Breast epithelium (tissue), 4 donors: ENCODE measurements at regions not wholly inside any gene's neighbourhood (a gene's known extent, or its start where the extent isn't known, plus 50 kb on each side); places are given as distances from the start of the nearest gene placed in this dataset.
A peak's percentile ranks its signal among the peaks of the same experiment; 100 is the strongest.

ENCODE experiments used
- DNase-seq, 2 donors: peaks; one replicate each; pipeline ENCODE4 v3.0.0-alpha.2; 2019; ENCODE audit warnings: low spot score in 2 of 2
- H3K27ac ChIP-seq, 2 donors: fragments of 200-600 bp; sonication (generic) in 1 of 2; one replicate each; pipeline ENCODE4 v1.5.1; 2016 to 2019; ENCODE audit warnings: mild to moderate bottlenecking in 1 of 2
- H3K27me3 ChIP-seq, 2 donors: fragments of 200-600 bp; sonication (generic) in 1 of 2; one replicate each; pipeline versions ENCODE4 v1.5.1 to v1.6.0; 2017 to 2019; ENCODE audit warnings: control low read depth in 1 of 2, mild to moderate bottlenecking in 1 of 2
- H3K36me3 ChIP-seq: fragments of 200-600 bp; one replicate; pipeline ENCODE4 v1.5.1; 2019
- H3K4me1 ChIP-seq, 2 donors: fragments of 200-600 bp; sonication (generic); one replicate each; pipeline ENCODE4 v1.5.1; 2016 to 2019; ENCODE audit warnings: control low read depth in 1 of 2
- H3K4me3 ChIP-seq, 3 donors: fragments of 200-600 bp; sonication (generic); 1 replicate in 2 of 3; 2 replicates in 1 of 3; pipeline ENCODE4 v1.5.1; 2016 to 2019; ENCODE audit warnings: mild to moderate bottlenecking in 3 of 3, moderate library complexity in 2 of 3
- H3K9me3 ChIP-seq, 2 donors: fragments of 200-600 bp; sonication (generic) in 1 of 2; one replicate each; pipeline ENCODE4 v1.5.1; 2016 to 2019; ENCODE audit warnings: control low read depth in 1 of 2
- CTCF ChIP-seq, 3 donors: fragments of 450-650 bp; IDR thresholded peaks; one replicate each; pipeline ENCODE4 v1.5.1; 2016 to 2017; ENCODE audit warnings: antibody characterized with exemption in 3 of 3, mild to moderate bottlenecking in 3 of 3, moderate library complexity in 3 of 3
- POLR2A ChIP-seq: fragments of 450-650 bp; IDR thresholded peaks from one replicate; pipeline ENCODE4 v1.6.1; 2016; ENCODE audit warnings: antibody characterized with exemption, mild to moderate bottlenecking, moderate library complexity
- POLR2AphosphoS5 ChIP-seq, 3 donors: sonication (generic); formaldehyde crosslinking; IDR thresholded peaks; one replicate each; pipeline ENCODE4 v1.6.1; 2017; ENCODE audit warnings: antibody characterized with exemption in 3 of 3
- intact Hi-C: fragments of 100-400 bp; cut with DNase I; formaldehyde crosslinking; loops from one replicate; pipeline ENCODE4 v1.15.1; 2023; ENCODE audit warnings: low total_unique reads

DNA sequence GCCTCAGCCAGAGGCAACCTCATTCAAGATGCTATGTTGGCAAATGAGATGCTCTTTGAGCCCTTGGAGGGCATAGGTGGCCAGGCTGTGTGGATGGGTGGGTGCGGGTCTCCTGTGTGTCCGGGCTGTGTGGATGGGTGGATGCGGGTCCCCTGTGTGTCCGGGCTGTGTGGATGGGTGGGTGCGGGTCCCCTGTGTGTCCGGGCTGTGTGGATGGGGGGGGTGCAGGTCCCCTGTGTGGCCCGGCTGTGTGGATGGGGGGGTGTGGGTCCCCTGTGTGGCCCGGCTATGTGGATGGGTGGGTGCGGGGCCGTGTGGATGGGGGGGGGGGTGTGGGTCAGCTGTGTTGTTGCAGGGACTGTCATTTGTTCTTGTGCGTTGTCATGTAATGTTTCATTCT, 136.6 kb upstream of the COL5A1 start:
- Histone ChIP-seq H3K36me3 (no peaks in the 10 kb centered on the region), H3K27ac (no peak overlapping the region), H3K4me1 (peaks cover 0 to 3% of the 10 kb centered on the region in 2 donors), H3K9me3 (no peaks in the 10 kb centered on the region), H3K4me3 (no peak overlapping the region), H3K27me3 (peaks cover 0 to 27% of the 10 kb centered on the region in 2 donors)
- no peak for TF ChIP-seq POLR2A
- TF ChIP-seq POLR2AphosphoS5 (IDR thresholded peaks at IDR 0.05): no peak
- no peak for TF ChIP-seq CTCF (IDR thresholded peaks at IDR 0.05)
- no peak for DNase-seq
- intact Hi-C loops: no loop called here

- TF ChIP-seq POLR2AphosphoS5 (IDR thresholded peaks at IDR 0.05) (no peak), POLR2A (no peak), CTCF (IDR thresholded peaks at IDR 0.05) (no peak)
- H3K9me3 ChIP-seq: no peaks in the 10 kb centered on the region
- no peaks in the 10 kb centered on the region for H3K27me3 ChIP-seq
- no peak overlapping the region for H3K4me3 ChIP-seq
- intact Hi-C loops: no loop called here
- H3K27ac ChIP-seq: no peak overlapping the region
- no peaks in the 10 kb centered on the region for H3K4me1 ChIP-seq
- DNase-seq: no peak
- no peaks in the 10 kb centered on the region for H3K36me3 ChIP-seq
These were observed 132.3 kb upstream of the COL5A1 start for GRCh38 chr9:134509281-134509680.

- Histone ChIP-seq H3K27ac (no peak overlapping the region), H3K4me1 (no peaks in the 10 kb centered on the region), H3K27me3 (no peaks in the 10 kb centered on the region), H3K36me3 (no peaks in the 10 kb centered on the region), H3K4me3 (no peak overlapping the region), H3K9me3 (no peaks in the 10 kb centered on the region)
- intact Hi-C loops: no loop called here
- DNase-seq: no peak
- TF ChIP-seq CTCF (IDR thresholded peaks at IDR 0.05): no peak
- no peak for TF ChIP-seq POLR2A
- TF ChIP-seq POLR2AphosphoS5 (IDR thresholded peaks at IDR 0.05): no peak
These were observed 131.8 kb upstream of the COL5A1 start for GRCh38 chr9:134509817-134510216.

DNA sequence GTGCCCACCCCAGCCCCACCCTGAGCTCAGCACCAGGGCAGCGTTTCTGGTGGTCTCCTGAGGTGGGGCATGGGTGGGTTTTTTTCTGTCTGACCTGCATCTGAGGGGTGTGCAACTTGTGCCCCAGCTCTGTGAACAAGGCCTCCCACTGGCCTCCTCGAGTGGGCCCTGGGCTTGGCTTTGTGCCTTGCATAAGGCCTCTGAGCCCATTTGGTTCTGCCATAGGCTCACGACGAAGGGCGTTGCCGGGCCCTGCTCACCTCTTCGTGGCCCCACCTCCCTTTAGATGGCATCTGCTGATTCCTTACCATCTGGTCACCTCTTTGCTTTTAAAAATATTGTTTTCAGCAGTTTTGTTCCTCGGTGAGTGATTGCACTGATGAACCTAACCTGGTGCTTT, 127.1 kb upstream of the COL5A1 start:
- intact Hi-C loops: no loop called here
- TF ChIP-seq CTCF (IDR thresholded peaks at IDR 0.05) (no peak), POLR2A (no peak), POLR2AphosphoS5 (IDR thresholded peaks at IDR 0.05) (no peak)

GRCh38 chr9:134515026-134515821, 126.4 kb upstream of the COL5A1 start:
- no peak overlapping the region for H3K4me3 ChIP-seq
- H3K27ac ChIP-seq: no peak overlapping the region
- H3K4me1 ChIP-seq: no peaks in the 10 kb centered on the region
- TF ChIP-seq POLR2AphosphoS5 (IDR thresholded peaks at IDR 0.05): no peak
- TF ChIP-seq CTCF (IDR thresholded peaks at IDR 0.05): no peak
- no peak for TF ChIP-seq POLR2A
- intact Hi-C loops: no loop called here
- H3K36me3 ChIP-seq: no peaks in the 10 kb centered on the region
- no peaks in the 10 kb centered on the region for H3K27me3 ChIP-seq
- peak; percentile 29 to 58 for DNase-seq
- H3K9me3 ChIP-seq: no peaks in the 10 kb centered on the region

More for the DNA sequence above, 127.1 kb upstream of the COL5A1 start:
- no peaks in the 10 kb centered on the region for H3K9me3 ChIP-seq
- no peak overlapping the region for H3K4me3 ChIP-seq
- no peaks in the 10 kb centered on the region for H3K27me3 ChIP-seq
- no peak overlapping the region for H3K27ac ChIP-seq
- H3K36me3 ChIP-seq: no peaks in the 10 kb centered on the region
- no peaks in the 10 kb centered on the region for H3K4me1 ChIP-seq
- peak in 1 of 2 donors; percentile 34 for DNase-seq
